ENCODE measurements at regions not wholly inside any gene's neighbourhood (a gene's known extent, or its start where the extent isn't known, plus 50 kb on each side); places are given as distances from the start of the nearest gene placed in this dataset.

- TF ChIP-seq CTCF (IDR thresholded peaks at IDR 0.05) (no peak), POLR2A (IDR thresholded peaks at IDR 0.05) (no peak)
Observed at GRCh38 chr5:159452480-159453167, 122.3 kb upstream of the IL12B start.

Data from uterus (tissue), 2 donors.